WTC11 (cell line): ENCODE measurements at regions not wholly inside any gene's neighbourhood (a gene's known extent, or its start where the extent isn't known, plus 50 kb on each side); places are given as distances from the start of the nearest gene placed in this dataset.

Source experiments
- ATAC-seq: fragments of 200-7000 bp; cut with Tn5 transposase; 2 replicates; pipeline ENCODE4 v1.10.0; 2021; ENCODE audit warnings: mild to moderate bottlenecking, moderate library complexity
- CTCF ChIA-PET: fragments of 300-600 bp; sonication (Branson Sonifier 250); formaldehyde crosslinking; loops from one replicate; lab custom pipeline; 2021; ENCODE audit warnings: antibody characterized with exemption; lab: Charles Lee
- POLR2A ChIA-PET: fragments of 350-600 bp; sonication (Branson Sonifier 250); formaldehyde crosslinking; loops from one replicate; lab custom pipeline; 2021; ENCODE audit warnings: antibody characterized with exemption; lab: Charles Lee
- DNase-seq: peaks from one replicate; pipeline ENCODE4 v3.0.0; 2021; ENCODE audit warnings: low spot score
- H3K27ac Mint-ChIP-seq: 2 replicates; pipeline ENCODE4 v1.8.0; 2021; ENCODE audit warnings: mixed read lengths
- H3K27me3 Mint-ChIP-seq: 2 replicates; pipeline ENCODE4 v1.8.0; 2021; ENCODE audit warnings: low read depth, mild to moderate bottlenecking, moderate library complexity, mixed read lengths
- H3K36me3 Mint-ChIP-seq: 2 replicates; pipeline ENCODE4 v1.8.0; 2021; ENCODE audit warnings: mixed read lengths
- H3K4me1 Mint-ChIP-seq: 2 replicates; pipeline ENCODE4 v1.8.0; 2022; ENCODE audit warnings: mixed read lengths
- H3K4me3 Mint-ChIP-seq: 2 replicates; pipeline ENCODE4 v1.8.0; 2021; ENCODE audit warnings: mild to moderate bottlenecking, moderate library complexity, mixed read lengths
- H3K9me3 Mint-ChIP-seq: 2 replicates; pipeline ENCODE4 v1.8.0; 2021; ENCODE audit warnings: mixed read lengths
- AFF4 ChIP-seq: sonication (generic); formaldehyde crosslinking; IDR thresholded peaks from 2 replicates; pipeline ENCODE4 v1.8.1; 2023; ENCODE audit warnings: mild to moderate bottlenecking, missing genetic modification reagents, borderline replicate concordance
- ARID4B ChIP-seq: sonication (generic); formaldehyde crosslinking; IDR thresholded peaks from 2 replicates; pipeline ENCODE4 v1.8.0; 2023; ENCODE audit warnings: missing genetic modification reagents, mild to moderate bottlenecking, borderline replicate concordance
- ATF1 ChIP-seq: sonication (generic); formaldehyde crosslinking; IDR thresholded peaks from 2 replicates; pipeline ENCODE4 v1.8.1; 2023; ENCODE audit warnings: mild to moderate bottlenecking, moderate library complexity, missing genetic modification reagents
- CDX4 ChIP-seq: fragments of 250-450 bp; sonication (Bioruptor Pico); IDR thresholded peaks from 2 replicates; pipeline ENCODE4 v1.9.0; 2021; ENCODE audit warnings: moderate library complexity, mild to moderate bottlenecking, inconsistent platforms, borderline replicate concordance
- ERG ChIP-seq: fragments of 250-450 bp; sonication (Bioruptor Pico); IDR thresholded peaks from 2 replicates; pipeline ENCODE4 v1.8.0; 2021; ENCODE audit warnings: mild to moderate bottlenecking
- KAT7 ChIP-seq: sonication (generic); formaldehyde crosslinking; IDR thresholded peaks from 2 replicates; pipeline ENCODE4 v1.8.1; 2023; ENCODE audit warnings: missing genetic modification reagents, mild to moderate bottlenecking, borderline replicate concordance
- USF2 ChIP-seq: sonication (generic); formaldehyde crosslinking; IDR thresholded peaks from 2 replicates; pipeline ENCODE4 v1.8.1; 2023; ENCODE audit warnings: mild to moderate bottlenecking, missing genetic modification reagents, moderate library complexity
- ZNF263 ChIP-seq: sonication (generic); formaldehyde crosslinking; IDR thresholded peaks from 2 replicates; pipeline ENCODE4 v1.8.1; 2022; ENCODE audit warnings: low read depth, mild to moderate bottlenecking, moderate library complexity, missing genetic modification reagents
- ZNF396 ChIP-seq: fragments of 250-450 bp; sonication (Bioruptor Pico); IDR thresholded peaks from 2 replicates; pipeline ENCODE4 v1.8.0; 2021; ENCODE audit warnings: mild to moderate bottlenecking, moderate library complexity, borderline replicate concordance
- ZNF532 ChIP-seq: fragments of 250-450 bp; sonication (Bioruptor Pico); IDR thresholded peaks from 2 replicates; pipeline ENCODE4 v1.9.0; 2021; ENCODE audit warnings: mild to moderate bottlenecking, borderline replicate concordance
- ZNF671 ChIP-seq: fragments of 250-450 bp; sonication (Bioruptor Pico); IDR thresholded peaks from 2 replicates; pipeline ENCODE4 v1.8.0; 2021; ENCODE audit warnings: mild to moderate bottlenecking
- TF ChIP-seq, protein P1 (sequence below): fragments of 250-450 bp; sonication (Bioruptor Pico); conservative IDR thresholded peaks from 2 replicates; pipeline ENCODE4 v1.9.0; 2021; ENCODE audit warnings: mild to moderate bottlenecking

DNA sequence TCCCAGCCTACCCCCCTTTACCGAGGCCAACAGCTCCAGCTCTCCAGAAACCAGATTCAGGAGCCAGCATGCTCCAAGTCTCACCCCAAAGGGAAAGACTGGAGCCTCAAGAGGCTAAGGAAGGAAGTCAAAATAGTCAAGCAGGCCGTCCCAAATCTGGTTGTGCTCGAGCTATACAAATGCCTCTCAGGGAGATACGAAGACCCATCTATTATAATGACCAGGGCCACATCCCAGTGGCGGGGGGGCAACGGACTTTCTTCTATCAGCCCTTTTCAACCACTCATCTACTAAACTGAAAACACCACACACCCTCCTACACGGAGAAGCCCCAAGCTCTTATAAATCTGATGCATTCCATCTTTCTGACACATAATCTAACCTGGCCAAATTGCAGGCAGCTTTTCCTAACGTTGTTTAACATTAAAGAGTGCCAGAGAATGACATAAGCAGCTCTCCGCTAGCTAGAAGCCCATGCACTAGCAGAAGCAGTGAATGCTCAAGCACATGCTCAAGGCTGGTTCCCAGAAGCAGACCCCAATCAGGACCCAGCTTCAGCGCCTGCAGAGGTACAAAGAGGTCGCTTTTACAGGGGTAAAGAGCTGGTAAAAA is 104.6 kb upstream of the ZNF98 start:
- ATAC-seq (no peak), DNase-seq (no peak)
- Mint-ChIP-seq H3K36me3 (peaks cover 69% of the 10 kb centered on the region), H3K27ac (no peak overlapping the region), H3K4me1 (no peaks in the 10 kb centered on the region), H3K9me3 (peaks cover 77% of the 10 kb centered on the region), H3K27me3 (peaks cover 7% of the 10 kb centered on the region; the same call in 1 of the 2 replicates), H3K4me3 (no peak overlapping the region)
- ChIA-PET POLR2A (no interaction called here), CTCF (no interaction called here)
- TF ChIP-seq ZNF671 (CRISPR knock-in tag) (no peak), CDX4 (CRISPR knock-in tag) (no peak), ZNF532 (no peak), ERG (CRISPR knock-in tag) (no peak), ATF1 (CRISPR knock-in tag) (no peak), USF2 (CRISPR knock-in tag) (no peak), ZNF263 (CRISPR knock-in tag) (no peak), KAT7 (no peak), ZNF396 (CRISPR knock-in tag) (no peak), AFF4 (CRISPR knock-in tag) (no peak), ARID4B (no peak)
- TF ChIP-seq, protein P1, sequence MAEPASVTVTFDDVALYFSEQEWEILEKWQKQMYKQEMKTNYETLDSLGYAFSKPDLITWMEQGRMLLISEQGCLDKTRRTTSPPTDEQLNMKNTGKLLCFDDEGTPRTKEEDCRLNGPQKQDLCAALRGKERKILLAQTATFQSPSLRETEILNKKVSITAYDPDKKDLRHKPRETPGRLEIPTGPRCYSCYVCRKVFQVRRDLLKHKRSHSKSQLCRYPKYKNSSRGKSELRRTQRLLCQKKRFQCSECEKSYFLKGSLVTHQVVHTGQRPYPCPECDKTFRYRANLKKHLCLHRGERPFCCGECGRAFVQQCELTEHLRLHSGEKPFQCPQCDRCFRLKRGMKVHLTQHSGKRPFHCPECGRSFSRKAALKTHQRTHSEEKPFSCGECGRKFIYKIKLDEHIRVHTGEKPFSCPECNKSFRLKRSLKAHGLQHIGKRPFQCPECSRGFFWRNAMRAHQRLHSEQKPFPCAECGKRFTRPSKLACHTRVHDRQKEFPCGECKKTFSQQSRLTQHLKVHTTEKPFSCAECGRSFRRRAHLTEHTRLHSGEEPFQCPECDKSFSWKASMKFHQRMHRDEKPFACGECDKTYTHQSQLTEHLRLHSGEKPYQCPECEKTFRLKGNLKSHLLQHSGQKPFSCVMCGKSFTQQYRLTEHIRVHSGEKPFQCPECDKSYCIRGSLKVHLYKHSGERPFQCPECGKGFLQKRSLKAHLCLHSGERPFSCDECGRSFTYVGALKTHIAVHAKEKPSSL, result no peak
